Neuronal stem cell (in vitro differentiated cells): ENCODE measurements at regions not wholly inside any gene's neighbourhood (a gene's known extent, or its start where the extent isn't known, plus 50 kb on each side); places are given as distances from the start of the nearest gene placed in this dataset.

Source experiments
- DNase-seq: peaks from one replicate; pipeline ENCODE4 v3.0.0-alpha.2; 2013; ENCODE audit warnings: low spot score
- H2AFZ ChIP-seq: one replicate; pipeline ENCODE4 v1.6.1; 2013; ENCODE audit warnings: mild to moderate bottlenecking, low read length, inconsistent platforms
- H2AK5ac ChIP-seq: 2 replicates; pipeline ENCODE4 v1.6.1; 2013; ENCODE audit warnings: low read depth, mild to moderate bottlenecking, inconsistent platforms, low read length, moderate library complexity, mixed read lengths
- H2BK120ac ChIP-seq: 2 replicates; pipeline ENCODE4 v1.6.1; 2013; ENCODE audit warnings: low read depth, mild to moderate bottlenecking, inconsistent platforms, low read length, moderate library complexity, mixed read lengths
- H2BK12ac ChIP-seq: one replicate; pipeline ENCODE4 v1.6.1; 2013; ENCODE audit warnings: low read length, inconsistent platforms
- H2BK15ac ChIP-seq: 2 replicates; pipeline ENCODE4 v1.6.1; 2013; ENCODE audit warnings: mild to moderate bottlenecking, low read length, inconsistent platforms, mixed read lengths
- H2BK5ac ChIP-seq: one replicate; pipeline ENCODE4 v1.6.1; 2013; ENCODE audit warnings: inconsistent platforms, mild to moderate bottlenecking, low read length, moderate library complexity
- H3K14ac ChIP-seq: one replicate; pipeline ENCODE4 v1.6.1; 2013; ENCODE audit warnings: low read length, inconsistent platforms
- H3K18ac ChIP-seq: 2 replicates; pipeline ENCODE4 v1.6.1; 2013; ENCODE audit warnings: low read length, inconsistent platforms
- H3K23ac ChIP-seq: 2 replicates; pipeline ENCODE4 v1.6.1; 2013; ENCODE audit warnings: low read depth, mild to moderate bottlenecking, mixed read lengths, low read length, inconsistent platforms; ENCODE audit not compliant: poor library complexity
- H3K27ac ChIP-seq: replicated peaks from 3 replicates; pipeline ENCODE4 v1.5.1; 2013; ENCODE audit warnings: low read length, inconsistent platforms
- H3K27me3 ChIP-seq, 3 experiments: 2 replicates each; pipeline ENCODE4 v1.6.1; 2013; ENCODE audit warnings: low read length in 3 of 3, mild to moderate bottlenecking in 2 of 3, inconsistent platforms in 1 of 3, low read depth in 1 of 3, mixed read lengths in 1 of 3, moderate library complexity in 1 of 3; ENCODE audit not compliant: control insufficient read depth in 3 of 3, insufficient read depth in 3 of 3
- H3K36me3 ChIP-seq, 2 donors: replicated peaks in 1 of 2; 2 replicates each; pipeline ENCODE4 v1.6.1; 2013; ENCODE audit warnings: low read length in 2 of 2; ENCODE audit not compliant: control insufficient read depth in 2 of 2, insufficient read depth in 2 of 2
- H3K4ac ChIP-seq: 2 replicates; pipeline ENCODE4 v1.6.1; 2013; ENCODE audit warnings: inconsistent platforms, mild to moderate bottlenecking, low read length, moderate library complexity
- H3K4me1 ChIP-seq, 2 donors: 1 replicate in 1 of 2; 2 replicates in 1 of 2; pipeline ENCODE4 v1.6.1; 2013; ENCODE audit warnings: low read length in 2 of 2, low read depth in 1 of 2; ENCODE audit not compliant: control insufficient read depth in 2 of 2, insufficient read depth in 1 of 2
- H3K4me2 ChIP-seq: one replicate; pipeline ENCODE4 v1.6.1; 2013; ENCODE audit warnings: mild to moderate bottlenecking, low read length, inconsistent platforms; ENCODE audit not compliant: insufficient read depth, poor library complexity, severe bottlenecking
- H3K4me3 ChIP-seq, 2 donors: 2 replicates each; pipeline ENCODE4 v1.5.1; 2013; ENCODE audit warnings: low read length in 2 of 2, mild to moderate bottlenecking in 2 of 2, inconsistent platforms in 1 of 2, moderate library complexity in 1 of 2
- H3K79me1 ChIP-seq: one replicate; pipeline ENCODE4 v1.6.1; 2013; ENCODE audit warnings: low read depth, mild to moderate bottlenecking, inconsistent platforms, low read length, moderate library complexity
- H3K9ac ChIP-seq: one replicate; pipeline ENCODE4 v1.6.1; 2013; ENCODE audit warnings: mild to moderate bottlenecking, low read depth, low read length, inconsistent platforms; ENCODE audit not compliant: poor library complexity
- H3K9me3 ChIP-seq, 2 donors: replicated peaks in 1 of 2; 2 replicates each; pipeline versions ENCODE3 to v1.6.1; 2013; ENCODE audit warnings: low read length in 2 of 2, mild to moderate bottlenecking in 2 of 2, inconsistent platforms in 1 of 2, low read depth in 1 of 2, mixed read lengths in 1 of 2, moderate library complexity in 1 of 2; ENCODE audit not compliant: control insufficient read depth in 2 of 2, insufficient read depth in 1 of 2
- H4K8ac ChIP-seq: one replicate; pipeline ENCODE4 v1.6.1; 2013; ENCODE audit warnings: low read depth, mild to moderate bottlenecking, inconsistent platforms, low read length, moderate library complexity
- H4K91ac ChIP-seq: one replicate; pipeline ENCODE4 v1.6.1; 2013; ENCODE audit warnings: low read length, low read depth, mild to moderate bottlenecking, inconsistent platforms; ENCODE audit not compliant: poor library complexity
- WGBS, 2 donors: extraction: QIAGEN DNeasy Blood & Tissue Kit; methylation state at CpG; one replicate each; pipeline ENCODE4 v1.1.7; 2013; ENCODE audit warnings: missing lambda C conversion rate in 2 of 2, mixed read lengths in 1 of 2; ENCODE audit not compliant: insufficient read length in 2 of 2, insufficient replicate concordance in 1 of 2; ENCODE audit errors: extremely low coverage in 2 of 2; 5-methylcytosine and 5-hydroxymethylcytosine counted together

- Histone ChIP-seq H3K79me1 (no peaks in the 10 kb centered on the region), H3K4me3 (no peak overlapping the region), H3K14ac (no peak overlapping the region), H3K18ac (peak overlapping the region; percentile 6), H3K4me1 (no peaks in the 10 kb centered on the region), H3K36me3 (no peaks in the 10 kb centered on the region), H3K27me3 (no peaks in the 10 kb centered on the region), H4K91ac (no peak overlapping the region), H2BK5ac (no peak overlapping the region), H2BK12ac (no peak overlapping the region), H4K8ac (no peak overlapping the region), H3K4ac (no peak overlapping the region), H2BK120ac (no peak overlapping the region), H3K9me3 (peaks cover 0 to 1% of the 10 kb centered on the region in 2 donors), H3K27ac (no peak overlapping the region), H3K23ac (no peak overlapping the region), H3K9ac (no peak overlapping the region), H2AK5ac (no peak overlapping the region), H2AFZ (no peak overlapping the region), H3K4me2 (no peak overlapping the region), H2BK15ac (no peak overlapping the region)
- no CpG with 5 or more reads among the region's 8 CpGs for WGBS, 2 donors
- DNase-seq: no peak
Measured at GRCh38 chr16:13305019-13305755, 403.8 kb downstream of the SHISA9 start.

- Histone ChIP-seq H2BK15ac (no peak overlapping the region), H3K27ac (no peak overlapping the region), H4K8ac (no peak overlapping the region), H3K18ac (no peak overlapping the region), H2AFZ (no peak overlapping the region), H3K14ac (no peak overlapping the region), H3K27me3 (no peaks in the 10 kb centered on the region), H3K23ac (no peak overlapping the region), H2BK120ac (no peak overlapping the region), H3K4me3 (no peak overlapping the region), H3K9me3 (peaks cover 0 to 1% of the 10 kb centered on the region in 2 donors), H2BK12ac (no peak overlapping the region), H3K4me2 (no peak overlapping the region), H3K9ac (no peak overlapping the region), H2AK5ac (no peak overlapping the region), H3K79me1 (no peaks in the 10 kb centered on the region), H2BK5ac (no peak overlapping the region), H3K4ac (no peak overlapping the region), H4K91ac (no peak overlapping the region), H3K4me1 (no peaks in the 10 kb centered on the region), H3K36me3 (no peaks in the 10 kb centered on the region)
- no peak for DNase-seq
- no CpG with 5 or more reads among the region's 2 CpGs for WGBS, 2 donors
Measured at GRCh38 chr16:13306161-13306995, 405.0 kb downstream of the SHISA9 start.

GRCh38 chr16:13307255-13307654 is 405.9 kb downstream of the SHISA9 start:
- Histone ChIP-seq H2BK12ac (no peak overlapping the region), H3K4me2 (no peak overlapping the region), H3K18ac (no peak overlapping the region), H3K36me3 (no peaks in the 10 kb centered on the region), H4K8ac (no peak overlapping the region), H2BK120ac (no peak overlapping the region), H2BK5ac (no peak overlapping the region), H3K27ac (no peak overlapping the region), H3K23ac (no peak overlapping the region), H2BK15ac (no peak overlapping the region), H3K9ac (no peak overlapping the region), H3K4me3 (no peak overlapping the region), H3K4ac (no peak overlapping the region), H3K9me3 (peaks cover 0 to 1% of the 10 kb centered on the region in 2 donors), H2AK5ac (no peak overlapping the region), H3K27me3 (no peaks in the 10 kb centered on the region), H3K79me1 (no peaks in the 10 kb centered on the region), H4K91ac (no peak overlapping the region), H3K14ac (no peak overlapping the region), H3K4me1 (no peaks in the 10 kb centered on the region), H2AFZ (no peak overlapping the region)
- WGBS, 2 donors: no CpG with 5 or more reads among the region's 4 CpGs
- no peak for DNase-seq

DNA sequence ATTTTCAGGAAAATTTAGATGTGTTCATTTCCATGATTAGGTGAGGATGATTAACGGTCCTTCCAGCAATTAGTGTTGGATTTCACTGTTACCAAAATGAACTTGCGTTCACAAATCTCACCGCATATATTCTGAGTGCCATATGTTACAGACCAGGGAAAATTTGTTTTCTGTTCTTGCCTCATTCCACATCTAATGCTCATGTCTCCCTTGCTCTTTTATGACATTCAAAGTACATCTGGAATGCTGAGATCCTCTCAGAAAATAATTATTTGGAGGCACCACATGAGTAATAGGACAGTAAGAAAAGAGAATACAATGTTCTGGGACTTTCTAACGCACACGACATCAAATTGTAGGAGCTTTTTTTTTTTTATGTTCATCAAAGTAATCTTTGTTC is 406.5 kb downstream of the SHISA9 start:
- Histone ChIP-seq H3K23ac (no peak overlapping the region), H3K18ac (no peak overlapping the region), H4K91ac (no peak overlapping the region), H3K79me1 (no peaks in the 10 kb centered on the region), H3K9me3 (peaks cover 0 to 1% of the 10 kb centered on the region in 2 donors), H3K4ac (no peak overlapping the region), H3K27ac (no peak overlapping the region), H3K4me3 (no peak overlapping the region), H2AFZ (no peak overlapping the region), H3K4me2 (no peak overlapping the region), H3K27me3 (no peaks in the 10 kb centered on the region), H2BK12ac (no peak overlapping the region), H2AK5ac (no peak overlapping the region), H2BK15ac (no peak overlapping the region), H2BK5ac (no peak overlapping the region), H4K8ac (no peak overlapping the region), H3K4me1 (no peaks in the 10 kb centered on the region), H3K14ac (no peak overlapping the region), H3K36me3 (no peaks in the 10 kb centered on the region), H2BK120ac (no peak overlapping the region), H3K9ac (no peak overlapping the region)
- no CpG with 5 or more reads among the region's 5 CpGs for WGBS, 2 donors
- DNase-seq: no peak
